Panc1 (cell line): ENCODE measurements at regions not wholly inside any gene's neighbourhood (a gene's known extent, or its start where the extent isn't known, plus 50 kb on each side); places are given as distances from the start of the nearest gene placed in this dataset.

Source experiments
- ATAC-seq: fragments of 200-7000 bp; cut with Tn5 transposase; 2 replicates; pipeline ENCODE4 v1.9.1; 2020; ENCODE audit warnings: mild to moderate bottlenecking, moderate library complexity
- BruUV-seq: library from RNA; stranded (reverse); fragments of 400-500 nt; replicated peaks from 2 replicates; lab custom pipeline; 2021; lab: Mats Ljungman, UMichigan
- CTCF ChIA-PET: fragments of 300-600 bp; sonication (Branson Sonifier 250); formaldehyde crosslinking; loops from one replicate; lab custom pipeline; 2022; ENCODE audit warnings: antibody characterized with exemption; lab: Charles Lee
- POLR2A ChIA-PET: fragments of 300-600 bp; sonication (Branson Sonifier 250); formaldehyde crosslinking; loops from one replicate; lab custom pipeline; 2022; ENCODE audit warnings: antibody characterized with exemption; lab: Charles Lee
- DNase-seq: peaks from one replicate; pipeline ENCODE4 v3.0.0-alpha.2; 2010; ENCODE audit warnings: low read depth, low spot score
- H3K27ac ChIP-seq: 2 replicates; pipeline ENCODE4 v1.5.1; 2011; ENCODE audit warnings: mild to moderate bottlenecking, low read length, inconsistent platforms
- H3K27me3 ChIP-seq: fragments of 200-500 bp; sonication (Bioruptor generic); 2 replicates; pipeline ENCODE4 v1.6.0; 2014; ENCODE audit warnings: low read length, inconsistent platforms; ENCODE audit not compliant: control insufficient read depth, insufficient read depth
- H3K36me3 ChIP-seq: fragments of 200-500 bp; sonication (Bioruptor generic); 2 replicates; pipeline ENCODE4 v1.5.1; 2014; ENCODE audit warnings: inconsistent platforms, mild to moderate bottlenecking, low read length, moderate library complexity; ENCODE audit not compliant: control insufficient read depth, insufficient read depth
- H3K4me1 ChIP-seq: 2 replicates; pipeline ENCODE4 v1.5.1; 2011; ENCODE audit warnings: inconsistent platforms, mild to moderate bottlenecking, low read length, moderate library complexity; ENCODE audit not compliant: control insufficient read depth, insufficient read depth
- H3K4me3 ChIP-seq, 2 experiments: 2 replicates each; pipeline ENCODE4 v1.5.1; 2011 to 2012; ENCODE audit warnings: low read depth in 2 of 2, low read length in 2 of 2, mild to moderate bottlenecking in 2 of 2, inconsistent platforms in 1 of 2, moderate library complexity in 1 of 2
- H3K9me3 ChIP-seq: fragments of 200-500 bp; sonication (Bioruptor generic); 2 replicates; pipeline ENCODE4 v1.5.1; 2014; ENCODE audit warnings: low read depth, mild to moderate bottlenecking, inconsistent platforms, low read length, moderate library complexity; ENCODE audit not compliant: control insufficient read depth, insufficient read depth
- CTCF ChIP-seq: fragments of 450-650 bp; IDR thresholded peaks from 2 replicates; pipeline ENCODE4 v1.5.1; 2017; ENCODE audit warnings: mild to moderate bottlenecking
- POLR2AphosphoS5 ChIP-seq: IDR thresholded peaks from 2 replicates; pipeline ENCODE4 v1.6.1; 2012; ENCODE audit warnings: mild to moderate bottlenecking, low read depth, low read length, moderate library complexity
- REST ChIP-seq, 2 experiments: IDR thresholded peaks; 2 replicates each; pipeline ENCODE4 v1.6.1; 2011 to 2012; ENCODE audit warnings: low read depth in 2 of 2, control low read depth in 1 of 2, low read length in 1 of 2, mild to moderate bottlenecking in 1 of 2, moderate library complexity in 1 of 2; ENCODE audit not compliant: insufficient read depth in 1 of 2
- SIN3A ChIP-seq: IDR thresholded peaks from 2 replicates; pipeline ENCODE4 v1.6.1; 2012; ENCODE audit warnings: low read depth, mild to moderate bottlenecking, low read length, moderate library complexity, borderline replicate concordance; ENCODE audit not compliant: insufficient read depth
- TCF7L2 ChIP-seq: IDR thresholded peaks from 2 replicates; pipeline ENCODE4 v1.6.1; 2011; ENCODE audit warnings: mild to moderate bottlenecking, low read depth, low read length, inconsistent platforms
- in situ Hi-C: cut with HindIII; loops from 2 replicates; pipeline ENCODE4 v1.10.0; 2016; ENCODE audit warnings: low sequenced_read_pairs, low pct_unique_long_range_greater_than_20kb
- intact Hi-C: fragments of 100-400 bp; cut with micrococcal nuclease; formaldehyde crosslinking; loops from one replicate; pipeline ENCODE4 v1.10.0; 2022; ENCODE audit not compliant: unreplicated experiment

GRCh38 chr2:188145885-188146284 is 145.8 kb upstream of the GULP1 start:
- H3K27ac ChIP-seq: no peak overlapping the region
- ATAC-seq (no peak), DNase-seq (no peak)
- ChIA-PET POLR2A (interaction anchor here (0.5 kb wide), 1 partner anchor 10 kb away, joined by 5 read pairs; no protein-coding TSS in a partner anchor), CTCF (no interaction called here)
- no peaks in the 10 kb centered on the region for H3K9me3 ChIP-seq
- no peak overlapping the region for H3K4me3 ChIP-seq
- intact Hi-C loops (no loop called here), in situ Hi-C loops (no loop called here)
- H3K4me1 ChIP-seq: peaks cover 3% of the 10 kb centered on the region; the same call in 1 of the 2 replicates
- TF ChIP-seq CTCF: no peak
- TF ChIP-seq SIN3A: no peak
- no peak for TF ChIP-seq POLR2AphosphoS5
- TF ChIP-seq TCF7L2: no peak
- TF ChIP-seq REST (IDR thresholded peaks at IDR 0.05; ENCODE audit: insufficient read depth in 1 of 2, low read depth in 2 of 2, low read length in 1 of 2): no peak
- no TSS peak for BruUV-seq
- H3K27me3 ChIP-seq: no peaks in the 10 kb centered on the region
- H3K36me3 ChIP-seq: no peaks in the 10 kb centered on the region

DNA sequence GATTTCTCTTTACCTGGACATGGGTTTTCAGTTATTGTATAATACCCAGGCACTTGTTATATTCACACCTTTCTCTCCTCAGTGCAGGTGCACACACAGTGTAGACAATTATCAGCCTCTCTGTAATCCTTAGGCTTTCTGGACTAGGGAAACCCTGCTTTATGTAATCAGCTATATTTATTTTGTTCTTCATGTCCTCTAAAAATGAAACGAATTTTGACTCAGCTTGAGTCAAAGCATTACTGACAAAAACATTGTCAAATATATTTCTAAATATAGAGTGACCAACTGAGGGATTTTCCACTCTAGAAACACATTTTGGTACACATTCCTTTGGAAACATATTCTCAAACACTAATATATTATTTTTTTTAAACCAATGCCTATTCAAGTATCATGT is 144.8 kb upstream of the GULP1 start:
- no peak overlapping the region for H3K27ac ChIP-seq
- no TSS peak for BruUV-seq
- peaks cover 3% of the 10 kb centered on the region; the same call in 1 of the 2 replicates for H3K4me1 ChIP-seq
- ATAC-seq (no peak), DNase-seq (no peak)
- TF ChIP-seq POLR2AphosphoS5 (no peak), TCF7L2 (no peak)
- POLR2A ChIA-PET: no interaction called here
- CTCF ChIA-PET: no interaction called here
- intact Hi-C loops: no loop called here
- H3K4me3 ChIP-seq: no peak overlapping the region
- no peaks in the 10 kb centered on the region for H3K36me3 ChIP-seq
- H3K9me3 ChIP-seq: no peaks in the 10 kb centered on the region
- in situ Hi-C loops: no loop called here
- H3K27me3 ChIP-seq: no peaks in the 10 kb centered on the region

DNA sequence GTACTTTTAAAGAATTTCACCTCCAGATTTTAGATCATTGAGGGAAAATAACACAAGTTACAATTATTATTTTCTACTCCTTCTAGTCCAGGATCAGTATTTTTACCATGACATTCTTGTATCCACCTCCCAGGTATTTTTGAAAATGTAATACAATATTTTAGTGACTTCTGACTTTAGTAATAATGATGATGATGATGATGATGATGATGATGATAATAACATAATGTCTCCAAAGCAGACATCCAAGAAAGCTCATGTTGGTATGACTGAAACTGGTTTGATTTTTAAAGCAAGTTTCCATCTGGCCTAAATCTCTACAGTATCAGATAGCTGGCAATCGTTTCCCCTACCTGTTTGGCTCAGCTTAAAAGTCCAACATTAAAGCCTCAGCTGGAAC is 140.0 kb upstream of the GULP1 start:
- in situ Hi-C loops: no loop called here
- Histone ChIP-seq H3K4me1 (no peaks in the 10 kb centered on the region), H3K36me3 (no peaks in the 10 kb centered on the region), H3K27ac (no peak overlapping the region), H3K4me3 (no peak overlapping the region), H3K27me3 (no peaks in the 10 kb centered on the region), H3K9me3 (no peaks in the 10 kb centered on the region)
- ChIA-PET POLR2A (interaction anchor here (0.6 kb wide), 1 partner anchor 1093 kb away, joined by 5 read pairs; no protein-coding TSS in a partner anchor), CTCF (no interaction called here)
- DNase-seq (no peak), ATAC-seq (no peak)
- BruUV-seq: no TSS peak
- TF ChIP-seq POLR2AphosphoS5 (no peak), REST (IDR thresholded peaks at IDR 0.05; ENCODE audit: insufficient read depth in 1 of 2, low read depth in 2 of 2, low read length in 1 of 2) (no peak), TCF7L2 (no peak)
- intact Hi-C loops: no loop called here
